Suppressor macrophage (primary cell): ENCODE measurements at regions not wholly inside any gene's neighbourhood (a gene's known extent, or its start where the extent isn't known, plus 50 kb on each side); places are given as distances from the start of the nearest gene placed in this dataset.
A peak's percentile ranks its signal among the peaks of the same experiment; 100 is the strongest.
"Not testable (repeated sequence)": the region's sequence is repeated elsewhere in the genome, so short reads cannot be mapped to it uniquely, and the experiment has no call there.

Experiments used
- DNase-seq, 4 experiments: peaks; one replicate each; pipeline ENCODE4 v3.0.0-alpha.2; 2020 to 2022

DNA sequence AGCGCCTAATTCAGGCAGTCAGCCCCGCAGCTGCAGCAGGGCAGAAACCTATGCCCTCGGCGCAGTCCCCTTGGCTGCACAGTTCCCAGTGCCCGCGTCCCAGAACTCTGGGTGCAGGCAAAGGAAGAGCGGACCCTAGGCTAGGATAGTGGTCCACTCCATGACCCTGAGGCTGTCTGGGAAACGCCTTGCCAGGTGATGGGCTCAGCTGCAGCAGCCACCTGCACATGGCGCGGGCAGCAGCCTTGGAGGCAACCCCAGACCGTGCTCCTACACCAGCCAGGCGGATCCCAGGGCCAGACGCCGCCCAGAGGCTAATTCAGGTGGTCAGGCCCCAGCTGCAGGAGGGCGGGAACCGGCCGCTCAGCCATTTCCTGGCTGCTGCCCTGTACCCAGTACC lies 83.0 kb downstream of the POTEC start:
- not testable (repeated sequence) for DNase-seq

DNA sequence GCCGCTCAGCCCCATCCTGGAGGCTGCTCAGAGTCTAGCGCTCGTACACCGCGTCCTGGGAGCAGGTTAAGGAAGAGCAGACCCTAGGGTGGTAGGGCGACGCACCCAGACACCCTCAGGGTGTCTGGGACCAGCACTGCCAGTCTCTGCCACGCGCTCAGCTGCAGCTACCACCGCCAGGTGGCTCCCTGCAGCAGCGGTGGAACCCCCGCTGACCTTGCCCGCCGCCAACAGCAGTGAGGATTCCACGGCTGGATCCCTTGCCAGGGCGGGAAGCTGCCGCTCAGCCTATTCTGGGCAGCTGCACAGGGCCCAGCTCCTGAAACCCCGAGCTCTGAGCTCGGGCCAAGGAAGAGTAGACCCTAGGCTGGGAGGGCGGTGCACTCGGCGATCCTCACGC lies 83.6 kb downstream of the POTEC start:
- DNase-seq: not testable (repeated sequence)

DNA sequence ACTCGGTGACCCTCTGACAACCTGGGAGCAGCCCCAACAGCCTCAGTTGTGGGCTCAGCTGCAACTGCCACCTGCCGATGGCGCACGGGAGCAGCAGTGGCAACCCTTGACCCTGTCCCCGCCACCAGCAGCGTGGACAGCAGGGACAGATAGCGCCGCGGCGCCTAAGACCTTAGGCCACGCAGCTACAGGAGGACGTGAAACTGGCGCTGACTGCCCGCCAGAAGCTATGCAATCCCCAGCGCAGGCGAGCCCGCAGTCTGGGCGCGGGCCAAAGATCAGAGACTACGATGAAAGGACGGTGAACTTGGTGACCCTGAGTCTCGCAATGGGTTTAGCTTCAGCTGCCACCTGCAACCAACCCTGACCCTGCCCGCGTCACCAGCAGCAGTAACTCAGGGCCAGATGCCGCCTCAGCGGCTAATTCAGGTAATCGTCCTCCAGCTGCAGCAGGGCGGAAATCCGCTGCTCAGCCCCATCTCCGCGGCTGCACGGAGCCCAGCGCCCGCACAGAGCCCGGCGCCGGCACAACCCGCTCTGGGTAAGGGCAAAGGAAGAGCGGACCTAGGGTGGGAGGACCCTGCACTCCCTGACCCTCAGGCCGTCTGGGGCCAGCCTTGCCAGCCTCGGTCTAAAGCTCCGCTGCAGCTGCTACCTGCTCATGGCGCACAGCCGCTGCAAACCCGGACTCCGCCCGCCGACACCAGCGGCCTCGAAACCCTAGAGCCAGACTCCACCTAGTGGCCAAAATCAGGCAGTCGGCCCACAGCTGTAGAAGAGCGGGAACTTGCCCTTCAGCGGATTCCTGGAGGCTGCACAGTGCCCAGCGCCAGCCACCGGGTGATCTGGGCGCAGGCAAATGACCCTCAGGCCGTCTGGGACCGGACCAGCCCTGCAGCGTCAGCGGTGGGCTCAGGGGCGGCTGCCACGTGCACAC lies 85.1 kb downstream of the POTEC start:
- DNase-seq: peak in 2 of 4 experiments; percentile 31 to 48

DNA sequence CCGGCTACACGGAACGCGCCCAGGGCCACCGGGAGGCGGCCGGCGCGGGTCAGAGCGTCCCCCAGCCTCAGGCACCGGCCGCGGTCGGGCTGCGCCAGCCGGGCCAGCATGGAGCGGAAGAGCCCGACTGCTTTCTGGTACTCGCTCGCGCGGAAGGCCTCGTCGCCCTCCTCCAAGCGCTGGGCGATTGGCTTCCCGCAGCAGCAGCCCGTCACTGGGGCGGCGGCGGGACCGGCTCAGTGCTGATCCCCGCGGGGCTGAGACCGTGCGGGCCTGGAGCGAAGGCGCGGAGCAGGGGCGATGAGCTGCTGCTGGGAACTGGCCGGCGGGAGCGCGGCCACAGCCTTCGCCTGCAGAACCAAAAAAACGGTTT lies 92.8 kb downstream of the POTEC start:
- DNase-seq: not testable (repeated sequence)

DNA sequence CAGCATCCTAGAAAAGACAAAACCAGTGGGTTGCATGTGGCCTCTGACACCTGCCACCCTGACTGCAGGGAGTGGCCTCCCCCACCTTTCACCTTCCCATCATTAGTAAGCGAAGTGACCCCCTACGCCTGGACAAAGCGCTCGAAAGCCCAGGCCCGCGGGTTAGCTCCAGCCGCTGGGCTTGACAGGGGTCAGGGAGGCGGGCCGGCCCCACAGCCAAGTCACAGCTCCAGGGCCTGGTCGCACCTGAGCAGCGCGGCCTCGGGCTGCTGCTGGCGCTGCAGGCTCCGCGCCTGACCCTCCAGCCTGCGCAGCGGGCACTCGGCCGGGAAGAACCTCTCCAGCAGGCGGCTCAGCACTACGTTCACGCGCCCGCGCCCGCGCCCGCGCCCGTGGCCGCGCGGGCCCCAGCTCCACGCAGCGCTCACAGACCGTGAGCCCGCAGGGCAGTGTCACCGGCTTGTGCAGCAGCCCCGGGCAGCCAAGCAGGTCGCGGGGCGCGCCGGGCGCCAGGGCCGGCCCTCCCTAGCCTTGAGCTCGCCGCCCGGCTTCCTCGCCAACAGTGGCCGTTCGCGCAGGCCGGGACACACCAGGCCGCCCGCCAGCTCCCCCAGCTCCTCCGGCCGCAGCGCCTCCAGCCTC lies 93.3 kb downstream of the POTEC start:
- peak in 2 of 4 experiments; percentile 3 to 18 for DNase-seq

DNA sequence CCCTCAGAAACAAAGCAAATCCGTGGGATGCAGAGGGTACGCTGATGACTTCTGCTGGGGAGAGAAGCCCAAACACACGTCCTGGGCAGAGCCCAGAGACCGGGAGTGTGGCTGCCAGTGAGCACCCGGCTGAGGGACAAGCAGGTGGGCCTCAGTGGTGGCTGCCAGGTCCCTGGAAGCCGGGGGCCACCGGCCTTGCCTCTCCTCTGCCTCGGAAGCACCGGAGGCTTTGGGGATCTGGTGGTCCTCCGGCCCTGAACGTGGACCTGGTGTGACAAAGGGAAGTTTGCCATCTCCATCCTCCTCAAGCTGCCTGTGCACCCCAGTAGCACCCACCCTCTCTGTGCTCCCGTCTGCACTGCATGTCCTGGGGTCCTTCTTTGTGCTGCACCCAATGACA lies 94.3 kb downstream of the POTEC start:
- not testable (repeated sequence) for DNase-seq

DNA sequence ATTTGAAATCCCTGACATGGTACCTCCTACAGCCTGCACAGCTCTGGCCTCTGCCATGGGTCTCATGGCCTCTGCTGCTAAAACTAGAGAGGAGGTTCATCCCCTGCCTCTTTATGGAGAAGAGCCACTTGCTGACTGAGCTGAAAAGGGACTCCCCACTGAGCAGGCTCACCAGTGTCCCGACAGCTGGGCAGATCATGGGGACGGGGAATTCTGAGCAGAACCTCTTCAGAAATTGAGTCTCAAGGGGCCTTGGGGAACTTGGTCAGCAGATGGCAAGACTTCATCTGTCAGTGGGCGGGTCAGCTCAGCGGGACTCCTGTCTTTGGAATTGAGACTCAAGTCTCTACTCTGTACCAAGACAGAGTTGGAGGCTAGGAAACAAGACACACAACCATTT lies 95.7 kb downstream of the POTEC start:
- peak in 1 of 4 experiments; percentile 12 for DNase-seq

DNA sequence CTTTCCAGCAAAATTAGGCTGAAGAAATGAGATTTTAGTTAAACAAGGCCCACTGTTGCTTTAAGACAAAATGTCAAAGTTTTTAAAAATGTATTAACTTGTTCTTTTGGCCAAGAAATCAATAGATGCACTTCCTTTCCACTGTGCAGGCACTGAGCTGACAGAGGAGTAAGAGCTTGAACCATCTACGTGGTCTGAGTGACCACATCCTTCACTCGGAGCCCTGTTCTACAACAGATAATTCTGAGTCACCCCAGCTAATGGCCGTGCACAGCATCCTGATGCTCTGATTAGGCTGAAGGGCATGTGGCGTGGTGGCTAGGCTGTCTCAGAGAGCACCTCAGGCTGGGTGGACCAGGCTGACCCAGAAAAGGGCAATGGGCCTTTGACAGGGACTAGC lies 107.9 kb downstream of the POTEC start:
- DNase-seq: not testable (repeated sequence)

DNA sequence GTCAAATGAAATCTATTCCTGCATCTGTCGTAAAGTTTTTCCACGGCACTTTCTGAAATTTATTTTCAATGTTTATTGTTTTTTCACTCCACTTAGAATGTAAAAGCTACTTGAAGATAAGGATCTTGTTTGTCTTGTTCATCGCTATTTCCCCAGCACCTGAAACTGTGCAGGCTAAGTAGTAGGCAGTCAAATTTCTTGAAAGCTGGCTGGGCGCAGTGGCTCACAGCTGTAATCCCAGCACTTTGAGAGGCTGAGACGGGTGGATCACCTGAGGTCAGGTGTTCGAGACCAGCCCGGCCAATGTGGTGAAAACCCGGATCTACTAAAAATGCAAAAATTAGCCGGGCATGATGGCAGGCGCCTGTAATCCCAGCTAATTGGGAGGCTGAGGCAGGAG lies 111.0 kb downstream of the POTEC start:
- not testable (repeated sequence) for DNase-seq

DNA sequence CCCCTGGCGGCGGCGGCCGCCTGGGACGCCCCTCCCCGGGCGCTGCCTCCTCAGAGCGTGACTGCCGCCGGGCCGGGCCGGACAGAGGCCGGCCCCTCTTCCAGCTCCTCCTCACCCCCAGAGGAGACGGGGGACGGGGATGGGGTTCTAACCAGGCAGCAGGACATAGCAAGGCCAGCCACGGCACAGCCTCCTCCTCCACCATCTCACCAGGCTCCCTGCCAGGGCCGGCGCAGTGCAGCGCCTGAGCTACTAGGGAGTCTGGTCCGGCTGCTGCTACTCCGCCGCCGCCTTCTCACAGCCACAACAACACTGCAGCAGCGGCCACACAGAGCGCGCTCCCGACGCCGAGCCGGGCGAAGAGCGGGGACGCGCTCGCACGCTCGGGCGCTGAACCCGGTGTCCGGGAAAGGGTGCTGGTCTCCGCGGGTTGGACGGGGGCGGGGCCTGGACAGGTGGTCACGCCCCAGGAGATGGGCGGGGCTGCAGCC lies 112.3 kb downstream of the POTEC start:
- DNase-seq: peak in 3 of 4 experiments; percentile 1 to 23 (median 22)

DNA sequence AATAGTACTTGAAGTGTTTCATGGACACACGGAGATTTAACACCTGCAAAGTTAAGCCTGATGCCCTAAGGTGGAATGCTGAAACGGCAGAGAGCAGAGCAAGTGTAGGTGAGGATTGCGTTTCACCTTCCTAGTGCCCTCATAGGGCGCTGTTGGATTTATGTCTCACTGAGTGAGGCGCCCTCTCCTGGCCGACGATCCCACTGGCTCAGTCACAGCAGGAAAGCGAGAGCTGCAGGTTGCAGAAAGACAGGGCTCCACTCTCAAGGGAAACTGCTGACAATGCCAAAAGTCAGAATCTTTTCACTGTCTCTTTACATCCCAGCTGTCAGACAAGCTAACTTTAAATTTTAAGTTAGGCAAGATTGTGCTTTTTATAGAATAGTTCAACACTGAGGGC lies 127.6 kb downstream of the POTEC start:
- DNase-seq: peak; percentile 1 to 18 (median 8)

DNA sequence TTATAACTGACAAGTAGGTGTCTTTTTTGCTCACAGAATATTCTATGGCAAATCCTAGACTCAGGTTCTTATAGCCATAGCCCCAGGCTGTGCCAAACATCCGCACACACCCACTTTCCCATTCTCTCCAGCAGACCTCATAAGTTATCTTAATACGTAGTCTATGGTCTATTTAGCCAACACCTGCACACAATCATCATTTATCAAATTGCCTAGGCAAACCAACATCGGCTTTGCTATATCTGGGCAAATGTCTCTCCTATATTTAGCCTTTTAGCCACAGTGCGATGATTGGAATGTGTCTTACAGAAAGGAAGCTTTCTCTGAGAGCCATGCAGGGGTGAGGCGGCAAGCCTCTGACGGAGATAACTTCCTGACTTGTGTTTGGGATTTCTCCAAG lies 128.0 kb downstream of the POTEC start:
- not testable (repeated sequence) for DNase-seq

DNA sequence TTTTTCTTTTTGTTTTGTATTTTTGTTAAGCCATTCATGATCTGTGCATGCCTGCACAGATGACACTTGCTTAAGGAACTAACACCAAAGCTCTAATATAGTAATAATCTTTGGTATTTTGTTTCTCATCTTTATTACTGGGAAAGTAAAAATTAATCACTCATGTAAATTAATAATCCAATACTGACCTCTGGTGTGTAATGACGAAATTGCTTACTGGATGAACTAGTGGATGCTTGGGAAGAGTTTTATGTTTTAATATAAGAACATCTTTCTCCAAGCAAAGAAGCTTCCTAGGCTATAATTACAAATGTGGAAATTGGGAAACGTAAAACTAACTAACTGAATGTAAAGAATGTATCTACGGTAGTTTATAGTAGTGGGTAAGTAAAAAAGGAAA lies 147.9 kb downstream of the POTEC start:
- peak in 1 of 4 experiments; percentile 2 for DNase-seq

DNA sequence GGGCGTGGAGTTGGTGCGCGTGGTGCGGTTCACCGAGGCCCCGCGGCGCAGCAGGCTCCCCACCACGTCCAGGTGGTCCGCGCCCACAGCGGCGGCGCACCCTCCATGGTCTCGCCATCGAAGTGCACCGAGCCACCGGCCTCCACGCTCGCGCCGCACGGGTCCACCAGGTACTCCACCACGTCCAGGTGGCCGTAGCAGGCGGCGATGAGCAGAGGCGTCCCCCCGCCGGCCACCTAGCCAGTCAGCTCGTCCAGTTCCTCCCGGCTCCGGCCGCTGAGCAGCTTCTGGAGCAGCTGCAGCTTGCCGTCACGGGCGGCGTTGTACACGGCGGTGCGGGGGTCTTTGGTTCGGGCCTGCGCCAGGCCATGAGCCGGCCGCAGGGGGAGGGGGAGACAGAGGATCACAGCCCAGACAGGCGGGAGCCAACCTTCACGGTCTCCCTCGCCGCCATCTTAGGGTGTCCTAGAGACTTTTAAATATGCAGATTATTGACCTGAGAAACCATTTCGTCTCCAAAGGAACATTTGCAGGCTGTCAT lies 149.8 kb downstream of the POTEC start:
- not testable (repeated sequence) for DNase-seq

DNA sequence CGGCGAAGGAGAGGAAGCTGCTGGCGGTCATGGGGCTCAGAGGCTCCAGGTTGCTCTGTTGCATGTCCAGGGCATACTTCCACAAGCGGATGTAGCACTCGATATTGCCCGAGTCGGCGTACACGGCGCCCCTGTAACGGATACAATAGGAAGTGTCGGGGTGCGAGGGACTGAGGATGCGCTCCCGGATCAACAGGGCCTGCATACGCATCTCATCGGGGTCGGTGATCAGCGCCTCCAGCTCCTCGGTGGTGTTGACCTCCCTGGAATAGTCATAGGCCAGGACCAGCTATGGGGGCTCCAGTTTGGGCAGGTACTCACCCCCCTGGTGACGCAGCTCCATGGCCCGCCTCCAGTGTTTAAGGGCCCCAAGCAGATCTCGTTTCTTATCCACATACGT lies 150.8 kb downstream of the POTEC start:
- DNase-seq: not testable (repeated sequence)

DNA sequence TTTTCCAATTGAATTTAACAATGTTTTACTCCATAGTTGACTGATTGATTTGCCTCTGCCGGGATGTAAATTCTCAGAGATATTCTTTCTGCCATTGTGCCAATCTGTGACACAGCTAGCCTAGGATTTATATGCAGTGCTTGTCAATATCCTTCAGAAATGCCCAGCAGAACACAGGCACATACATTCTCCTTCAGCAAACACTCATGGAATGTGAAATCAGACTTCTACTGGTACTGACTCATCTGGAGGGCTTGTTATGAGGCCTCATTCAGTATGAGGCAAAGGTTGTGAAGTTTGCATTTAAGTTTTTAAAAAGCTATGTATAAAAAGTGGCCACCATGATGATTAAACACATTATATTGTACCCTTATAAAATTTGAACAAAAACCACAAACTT lies 158.4 kb downstream of the POTEC start:
- DNase-seq: not testable (repeated sequence)

DNA sequence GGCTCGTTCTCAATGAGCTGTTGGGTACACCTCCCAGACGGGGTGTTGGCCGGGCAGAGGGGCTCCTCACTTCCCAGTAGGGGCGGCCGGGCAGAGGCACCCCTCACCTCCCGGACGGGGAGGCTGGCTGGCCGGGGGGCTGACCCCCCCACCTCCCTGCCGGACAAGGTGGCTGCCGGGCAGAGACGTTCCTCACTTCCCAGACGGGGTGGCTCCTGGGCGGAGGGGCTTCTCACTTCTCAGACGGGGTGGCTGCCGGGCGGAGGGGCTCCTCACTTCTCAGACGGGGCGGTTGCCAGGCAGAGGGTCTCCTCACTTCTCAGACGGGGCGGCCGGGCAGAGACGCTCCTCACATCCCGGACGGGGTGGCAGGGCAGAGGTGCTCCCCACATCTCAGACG lies 160.7 kb downstream of the POTEC start:
- not testable (repeated sequence) for DNase-seq

DNA sequence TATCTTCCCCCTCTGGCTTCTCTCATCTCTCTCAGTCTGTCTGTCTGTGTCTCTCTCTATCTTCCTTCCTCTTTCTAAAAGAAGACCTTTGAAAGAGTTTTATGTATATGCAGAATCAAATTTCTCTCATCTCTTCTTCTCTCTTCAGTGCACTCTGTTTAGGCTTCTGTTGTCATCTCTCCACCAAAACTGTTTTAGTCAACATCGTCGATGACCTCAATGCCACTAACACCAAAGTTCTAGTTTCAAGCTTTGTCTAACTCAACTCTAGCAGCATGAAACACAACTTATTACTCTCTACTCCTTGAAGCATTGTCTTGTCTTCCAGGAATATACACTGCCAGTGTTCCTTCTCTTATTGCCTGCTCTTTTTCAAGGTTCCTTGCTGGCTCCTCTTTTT lies 163.9 kb downstream of the POTEC start:
- not testable (repeated sequence) for DNase-seq

DNA sequence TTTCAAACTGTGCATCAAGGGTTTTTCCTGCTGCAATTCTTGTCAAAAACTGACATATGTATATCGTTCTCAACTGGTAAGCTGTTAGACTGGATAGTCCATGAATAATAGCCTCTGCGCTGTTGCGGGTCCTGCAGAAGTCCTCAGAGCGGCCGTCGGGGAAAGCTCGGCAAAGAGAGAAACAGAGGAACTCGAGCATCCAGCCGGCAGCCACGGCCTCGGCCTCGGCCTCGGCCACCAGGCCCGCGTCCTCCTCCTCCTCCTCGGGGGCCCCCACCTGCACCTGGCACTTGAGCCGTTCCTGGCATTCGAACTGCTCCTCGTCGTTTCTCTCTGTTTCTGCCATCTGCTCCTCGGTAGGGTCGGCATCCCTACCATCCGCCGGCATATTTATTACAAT lies 165.0 kb downstream of the POTEC start:
- DNase-seq: not testable (repeated sequence)

DNA sequence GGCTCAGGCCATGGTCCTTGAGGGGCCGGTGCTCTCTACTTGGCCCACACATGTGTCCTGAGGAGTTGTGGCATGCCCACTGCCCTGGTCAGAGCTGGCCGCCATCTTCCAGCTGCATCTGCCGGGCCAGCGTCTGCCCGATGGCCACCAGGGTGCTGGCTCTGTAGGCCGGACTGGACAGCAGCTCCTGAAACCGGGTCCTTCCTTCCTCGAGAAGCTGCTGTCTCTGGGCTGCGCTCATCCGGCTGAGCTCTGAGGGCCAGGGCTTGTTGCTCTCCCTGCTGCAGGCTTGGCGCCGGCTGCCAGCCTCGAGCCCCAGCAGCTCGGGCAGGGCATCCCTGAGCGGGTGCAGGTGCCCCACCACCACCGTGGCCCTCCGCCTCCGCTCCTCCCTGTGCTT lies 182.1 kb downstream of the POTEC start:
- not testable (repeated sequence) for DNase-seq

DNA sequence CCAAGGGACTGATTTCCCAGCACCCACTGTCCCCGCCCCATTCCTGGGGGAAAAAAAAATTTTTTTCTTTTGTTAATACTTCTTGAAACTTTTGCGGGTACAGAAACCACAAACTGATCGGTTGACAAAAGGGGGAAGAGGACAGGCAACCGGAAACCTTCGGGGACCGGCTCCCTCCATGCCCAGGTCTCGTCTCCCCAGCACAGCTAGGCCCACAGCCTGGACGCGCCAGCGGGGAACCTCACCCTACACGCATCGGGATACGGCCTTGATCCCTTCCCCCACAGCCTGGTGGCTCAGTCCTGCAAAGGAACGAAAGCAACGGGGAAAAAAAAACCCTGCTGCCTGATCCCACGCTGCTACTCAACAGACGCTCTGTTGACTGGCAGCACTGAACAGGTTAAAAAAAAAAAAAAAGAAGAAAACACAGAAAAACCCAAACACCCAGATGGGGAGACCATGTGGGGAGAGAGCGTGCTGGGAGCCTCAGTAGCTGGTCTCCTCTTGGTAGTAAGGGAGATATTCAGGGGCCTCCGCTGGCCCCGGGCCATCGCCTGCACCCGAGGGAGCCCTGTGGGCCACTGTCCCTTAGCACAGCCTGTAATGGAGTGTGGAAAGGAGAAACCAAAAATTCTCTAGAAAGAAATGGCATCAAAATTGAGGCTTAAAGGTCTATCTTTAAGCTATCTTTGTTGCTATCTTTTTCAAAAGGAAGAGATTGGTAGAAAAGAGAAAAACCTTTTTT lies 185.7 kb downstream of the POTEC start:
- not testable (repeated sequence) for DNase-seq

DNA sequence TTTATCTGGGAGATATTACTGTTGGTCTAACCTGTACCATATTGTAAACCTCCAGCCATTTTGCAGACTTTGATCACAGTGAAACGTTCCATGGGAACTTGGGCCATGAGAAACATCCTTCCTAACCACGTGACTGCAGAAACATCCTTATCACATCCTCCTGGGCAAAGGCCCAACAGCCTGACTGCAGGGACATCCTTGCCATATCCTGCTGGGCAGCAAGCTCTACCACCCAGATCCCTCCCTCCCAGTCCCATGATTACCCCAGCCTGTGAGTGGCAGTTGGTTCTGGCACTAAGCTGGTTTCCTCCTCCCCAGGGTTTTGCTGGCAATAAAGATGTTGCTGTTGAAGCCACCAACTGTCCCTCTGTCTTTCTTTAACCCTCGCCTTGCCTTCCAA lies 201.2 kb downstream of the POTEC start:
- not testable (repeated sequence) for DNase-seq

DNA sequence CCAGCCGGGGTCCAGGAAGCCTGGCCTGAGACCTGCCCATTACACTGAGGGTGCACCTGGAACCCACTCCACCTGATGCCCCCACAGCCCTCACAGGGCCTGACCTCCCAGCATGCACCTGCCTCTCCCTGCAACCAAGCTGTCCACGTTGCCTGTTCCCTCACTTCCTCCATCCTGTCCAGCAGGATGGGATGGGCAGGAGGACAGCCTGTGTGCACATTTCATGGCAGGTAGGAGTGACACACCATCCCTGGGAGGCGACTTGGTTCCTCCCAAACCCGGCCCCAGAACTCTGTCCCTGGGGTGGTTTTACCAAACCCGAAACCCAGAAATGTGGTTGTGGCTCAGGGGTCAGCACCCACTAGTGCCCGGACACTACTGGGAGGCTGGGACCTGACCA lies 203.8 kb upstream of the ZNF519 start:
- DNase-seq: not testable (repeated sequence)
